ENCODE measurements at regions not wholly inside any gene's neighbourhood (a gene's known extent, or its start where the extent isn't known, plus 50 kb on each side); places are given as distances from the start of the nearest gene placed in this dataset.

DNA sequence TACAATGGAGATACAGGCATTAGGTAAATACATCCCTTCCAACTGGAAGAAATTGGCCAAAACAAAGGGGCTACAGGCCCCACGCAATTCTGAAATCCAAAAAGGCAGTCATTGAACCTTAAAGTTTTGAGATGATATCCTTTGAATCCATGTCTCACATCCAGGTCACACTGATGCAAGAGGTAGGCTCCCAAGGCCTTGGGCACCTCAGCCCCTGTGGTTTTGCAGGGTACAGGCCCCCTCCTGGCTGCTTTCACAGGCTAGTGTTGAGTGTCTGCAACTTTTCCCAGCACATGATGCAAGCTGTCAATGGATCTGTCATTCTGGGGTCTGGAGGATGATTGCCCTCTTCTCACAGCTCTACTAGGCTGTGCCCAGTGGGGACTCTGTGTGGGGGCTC lies 766.7 kb downstream of the ZBBX start:
- TF ChIP-seq CTCF (IDR thresholded peaks at IDR 0.05; ENCODE audit: low read depth, low read length, poor library complexity, severe bottlenecking) (no peak), EZH2phosphoT487 (IDR thresholded peaks at IDR 0.05; ENCODE audit: borderline replicate concordance, low read length) (no peak)
